GM12864 (cell line): ENCODE measurements at regions not wholly inside any gene's neighbourhood (a gene's known extent, or its start where the extent isn't known, plus 50 kb on each side); places are given as distances from the start of the nearest gene placed in this dataset.

ENCODE experiments used
- DNase-seq: peaks from one replicate; pipeline ENCODE4 v3.0.0-alpha.2; 2011; ENCODE audit warnings: low read depth
- H3K4me3 ChIP-seq: 2 replicates; pipeline ENCODE4 v1.5.1; 2011; ENCODE audit warnings: mild to moderate bottlenecking, low read depth, low read length, control low read depth
- CTCF ChIP-seq: IDR thresholded peaks from 2 replicates; pipeline ENCODE4 v1.5.1; 2011; ENCODE audit warnings: low read depth, mild to moderate bottlenecking, moderate library complexity, low read length, control low read depth, inconsistent platforms; ENCODE audit errors: missing control alignments

DNA sequence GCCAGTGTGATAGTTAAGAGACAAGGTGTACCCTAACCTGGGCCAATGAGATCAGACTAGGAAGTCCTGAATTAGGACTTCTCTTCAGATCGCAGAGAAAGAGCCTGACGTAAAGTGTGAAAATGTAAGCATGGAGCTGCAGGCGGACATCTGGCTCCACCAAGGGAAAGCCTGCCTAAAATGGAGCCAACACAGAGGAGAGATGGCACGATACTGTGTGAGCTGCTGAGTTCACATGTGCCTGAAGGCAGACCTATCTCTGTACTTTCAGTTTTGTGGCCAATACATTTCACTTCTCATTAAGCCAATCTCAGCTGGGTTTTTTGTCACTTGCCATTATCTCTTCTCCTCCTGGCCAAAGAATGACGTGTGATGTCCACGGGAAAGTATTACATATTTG lies 210.5 kb downstream of the ELAVL2 start:
- H3K4me3 ChIP-seq, result no peak overlapping the region
- no peak for TF ChIP-seq CTCF
- no peak for DNase-seq

- no peak for DNase-seq
- TF ChIP-seq CTCF, result no peak
Observed at GRCh38 chr9:23621188-23621587, 204.9 kb downstream of the ELAVL2 start.

GRCh38 chr9:23621924-23622323 lies 204.1 kb downstream of the ELAVL2 start:
- DNase-seq, result no peak
- no peak overlapping the region for H3K4me3 ChIP-seq
- no peak for TF ChIP-seq CTCF

More at GRCh38 chr9:23621188-23621587, 204.9 kb downstream of the ELAVL2 start:
- no peak overlapping the region for H3K4me3 ChIP-seq

GRCh38 chr9:23622396-23622795 lies 203.6 kb downstream of the ELAVL2 start:
- no peak for DNase-seq
- H3K4me3 ChIP-seq, result no peak overlapping the region
- TF ChIP-seq CTCF, result no peak

DNA sequence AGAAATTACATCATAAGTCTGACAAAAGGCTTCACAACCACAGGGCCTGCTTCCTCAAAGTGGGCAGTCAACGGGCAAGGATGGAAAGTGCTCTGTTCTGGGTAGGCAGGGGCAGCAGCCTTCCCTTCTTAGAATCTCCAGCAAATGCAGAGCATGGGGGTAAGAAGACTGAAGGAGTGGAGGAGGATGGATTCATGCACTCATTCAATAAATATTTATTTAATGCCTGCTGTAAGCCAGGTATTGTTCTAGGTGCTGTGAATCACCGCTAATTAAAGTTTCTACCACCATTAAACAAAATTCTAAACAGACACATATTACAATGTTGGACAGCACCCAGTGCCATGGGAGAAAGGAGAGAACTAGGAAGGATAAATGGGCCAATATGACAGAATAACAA lies 195.6 kb downstream of the ELAVL2 start:
- DNase-seq, result no peak
- H3K4me3 ChIP-seq, result no peak overlapping the region

DNA sequence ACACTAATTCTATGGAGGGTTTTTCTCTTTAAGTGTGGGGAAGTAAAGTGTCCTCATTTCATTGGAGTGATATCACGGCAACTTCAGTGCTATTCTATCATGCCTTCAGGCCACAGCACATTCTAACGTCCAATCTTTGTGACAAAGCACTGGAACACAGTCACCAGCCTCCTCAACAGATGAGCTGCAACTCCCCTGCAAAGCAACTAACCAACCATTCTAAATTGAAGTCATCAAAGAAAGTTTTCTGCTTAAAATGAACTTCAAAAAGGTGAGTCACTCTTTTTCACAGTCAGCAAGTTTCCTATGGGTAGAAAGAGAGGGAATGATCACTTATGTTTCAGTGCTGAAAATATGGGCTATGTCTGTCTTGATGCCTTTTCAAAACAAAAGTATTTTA lies 190.8 kb downstream of the ELAVL2 start:
- TF ChIP-seq CTCF, result no peak
- H3K4me3 ChIP-seq, result no peak overlapping the region
- DNase-seq, result no peak

More for the DNA sequence above, 195.6 kb downstream of the ELAVL2 start:
- no peak for TF ChIP-seq CTCF

GRCh38 chr9:23636199-23636598 lies 189.8 kb downstream of the ELAVL2 start:
- DNase-seq, result no peak
- no peak for TF ChIP-seq CTCF
- H3K4me3 ChIP-seq, result no peak overlapping the region
